Suprapubic skin (tissue), 4 donors: ENCODE measurements at regions not wholly inside any gene's neighbourhood (a gene's known extent, or its start where the extent isn't known, plus 50 kb on each side); places are given as distances from the start of the nearest gene placed in this dataset.

Experiments used
- DNase-seq, 2 donors: peaks; one replicate each; pipeline ENCODE4 v3.0.0-alpha.2; 2019; ENCODE audit warnings: low spot score in 2 of 2
- H3K27ac ChIP-seq: fragments of 200-600 bp; sonication (generic); one replicate; pipeline ENCODE4 v1.5.1; 2019
- H3K27me3 ChIP-seq: fragments of 200-600 bp; sonication (generic); one replicate; pipeline ENCODE4 v1.5.1; 2019
- H3K36me3 ChIP-seq: fragments of 200-600 bp; sonication (generic); one replicate; pipeline ENCODE4 v1.5.1; 2019
- H3K4me1 ChIP-seq: fragments of 200-600 bp; sonication (generic); one replicate; pipeline ENCODE4 v1.5.1; 2019
- H3K4me3 ChIP-seq: fragments of 200-600 bp; sonication (generic); one replicate; pipeline ENCODE4 v1.5.1; 2019; ENCODE audit warnings: mild to moderate bottlenecking
- H3K9me3 ChIP-seq: fragments of 200-600 bp; sonication (generic); one replicate; pipeline ENCODE4 v1.5.1; 2019
- CTCF ChIP-seq, 2 donors: fragments of 200-600 bp in 1 of 2; fragments of 450-650 bp in 1 of 2; sonication (generic) in 1 of 2; IDR thresholded peaks; one replicate each; pipeline ENCODE4 v1.5.1; 2016 to 2019; ENCODE audit warnings: antibody characterized with exemption in 2 of 2, mild to moderate bottlenecking in 1 of 2, moderate library complexity in 1 of 2
- EP300 ChIP-seq: sonication (generic); formaldehyde crosslinking; IDR thresholded peaks from one replicate; pipeline ENCODE4 v1.6.1; 2017; ENCODE audit warnings: antibody characterized with exemption
- POLR2A ChIP-seq, 2 donors: fragments of 450-650 bp; IDR thresholded peaks; one replicate each; pipeline ENCODE4 v1.6.1; 2017; ENCODE audit warnings: antibody characterized with exemption in 2 of 2, mild to moderate bottlenecking in 2 of 2, moderate library complexity in 2 of 2
- POLR2AphosphoS5 ChIP-seq, 3 donors: sonication (generic); formaldehyde crosslinking; IDR thresholded peaks; one replicate each; pipeline ENCODE4 v1.6.1; 2017; ENCODE audit warnings: antibody characterized with exemption in 3 of 3
- WGBS: methylation state at CpG from one replicate; pipeline ENCODE4 v1.1.5; 2018; 5-methylcytosine and 5-hydroxymethylcytosine counted together

- peak; percentile 91 to 93 for DNase-seq
- no peak for TF ChIP-seq POLR2A (IDR thresholded peaks at IDR 0.05)
- TF ChIP-seq POLR2AphosphoS5 (IDR thresholded peaks at IDR 0.05): peak in 2 of 3 donors; percentile 37 to 52
- TF ChIP-seq CTCF (IDR thresholded peaks at IDR 0.05): no peak
- 7% methylated on average over 4 of the region's 4 CpGs for WGBS
- Histone ChIP-seq H3K9me3 (no peaks in the 10 kb centered on the region), H3K36me3 (no peaks in the 10 kb centered on the region), H3K27me3 (no peaks in the 10 kb centered on the region), H3K27ac (peak overlapping the region; percentile 89), H3K4me1 (peaks cover 76% of the 10 kb centered on the region), H3K4me3 (no peak overlapping the region)
These were observed 151.3 kb downstream of the ZFP36L2 start for GRCh38 chr2:43075054-43075593.

GRCh38 chr2:43074592-43075053, 151.8 kb downstream of the ZFP36L2 start:
- Histone ChIP-seq H3K4me3 (no peak overlapping the region), H3K36me3 (no peaks in the 10 kb centered on the region), H3K27me3 (no peaks in the 10 kb centered on the region), H3K4me1 (peaks cover 81% of the 10 kb centered on the region), H3K27ac (peak overlapping the region; percentile 89), H3K9me3 (no peaks in the 10 kb centered on the region)
- no peak for DNase-seq
- TF ChIP-seq CTCF (IDR thresholded peaks at IDR 0.05): no peak
- TF ChIP-seq POLR2A (IDR thresholded peaks at IDR 0.05): no peak
- no peak for TF ChIP-seq EP300
- WGBS: 70% methylated on average over 2 of the region's 2 CpGs

- 66% methylated on average over 2 of the region's 2 CpGs for WGBS
- Histone ChIP-seq H3K27ac (peak overlapping the region; percentile 89), H3K27me3 (no peaks in the 10 kb centered on the region), H3K9me3 (no peaks in the 10 kb centered on the region), H3K4me1 (peaks cover 79% of the 10 kb centered on the region), H3K36me3 (no peaks in the 10 kb centered on the region), H3K4me3 (no peak overlapping the region)
- no peak for DNase-seq
- TF ChIP-seq POLR2AphosphoS5 (IDR thresholded peaks at IDR 0.05): no peak
- no peak for TF ChIP-seq CTCF (IDR thresholded peaks at IDR 0.05)
- TF ChIP-seq POLR2A (IDR thresholded peaks at IDR 0.05): no peak
- no peak for TF ChIP-seq EP300
These were observed 152.4 kb downstream of the ZFP36L2 start for GRCh38 chr2:43074052-43074451.

- Histone ChIP-seq H3K9me3 (no peaks in the 10 kb centered on the region), H3K4me3 (no peak overlapping the region), H3K36me3 (no peaks in the 10 kb centered on the region), H3K4me1 (peaks cover 78% of the 10 kb centered on the region), H3K27me3 (no peaks in the 10 kb centered on the region), H3K27ac (peak overlapping the region; percentile 89)
- DNase-seq: no peak
- TF ChIP-seq POLR2AphosphoS5 (IDR thresholded peaks at IDR 0.05) (peak in 1 of 3 donors; percentile 46), EP300 (no peak)
- WGBS: 31% methylated on average over 7 of the region's 7 CpGs
These were observed 153.0 kb downstream of the ZFP36L2 start for GRCh38 chr2:43073401-43073825.

- TF ChIP-seq CTCF (IDR thresholded peaks at IDR 0.05) (no peak), EP300 (no peak), POLR2AphosphoS5 (IDR thresholded peaks at IDR 0.05) (no peak), POLR2A (IDR thresholded peaks at IDR 0.05) (no peak)
- H3K27ac ChIP-seq: peak overlapping the region; percentile 61
- peaks cover 74% of the 10 kb centered on the region for H3K4me1 ChIP-seq
- H3K9me3 ChIP-seq: no peaks in the 10 kb centered on the region
- WGBS: 70% methylated on average over 16 of the region's 16 CpGs
- H3K4me3 ChIP-seq: no peak overlapping the region
- DNase-seq: no peak
- no peaks in the 10 kb centered on the region for H3K36me3 ChIP-seq
- no peaks in the 10 kb centered on the region for H3K27me3 ChIP-seq
These were observed 154.5 kb downstream of the ZFP36L2 start for GRCh38 chr2:43071599-43072550.
